Right lobe of liver (tissue), 4 donors: ENCODE measurements at regions not wholly inside any gene's neighbourhood (a gene's known extent, or its start where the extent isn't known, plus 50 kb on each side); places are given as distances from the start of the nearest gene placed in this dataset.

Experiments used
- CTCF ChIP-seq, 4 donors: fragments of 200-600 bp in 3 of 4; fragments of 450-650 bp in 1 of 4; IDR thresholded peaks; one replicate each; pipeline versions ENCODE4 v1.5.1 to v1.8.0; 2016 to 2022; ENCODE audit warnings: antibody characterized with exemption in 4 of 4, mild to moderate bottlenecking in 2 of 4
- POLR2A ChIP-seq: fragments of 450-650 bp; IDR thresholded peaks from one replicate; pipeline ENCODE4 v1.6.1; 2017; ENCODE audit warnings: antibody characterized with exemption, mild to moderate bottlenecking
- donor health status: DM: no; HTN: no; CAD: no.
- donor health status: DM: no; HTN: no; CAD: no.
- donor health status: DM: no; HTN: yes; CAD: no.

GRCh38 chr14:66099451-66099850 is 386.7 kb upstream of the CCDC196 start:
- TF ChIP-seq CTCF (IDR thresholded peaks at IDR 0.05) (no peak), POLR2A (no peak)
